ENCODE measurements at regions not wholly inside any gene's neighbourhood (a gene's known extent, or its start where the extent isn't known, plus 50 kb on each side); places are given as distances from the start of the nearest gene placed in this dataset.

- TF ChIP-seq CTCF (IDR thresholded peaks at IDR 0.05) (no peak), EZH2 (IDR thresholded peaks at IDR 0.05; ENCODE audit: borderline replicate concordance, insufficient read depth, low read depth, low read length, poor library complexity, severe bottlenecking) (no peak)
These were observed 176.4 kb downstream of the ZNF281 start for GRCh38 chr1:200233393-200233792.
